Hepatocyte (in vitro differentiated cells): ENCODE measurements at regions not wholly inside any gene's neighbourhood (a gene's known extent, or its start where the extent isn't known, plus 50 kb on each side); places are given as distances from the start of the nearest gene placed in this dataset.
A peak's percentile ranks its signal among the peaks of the same experiment; 100 is the strongest.

Experiments
- DNase-seq: peaks from one replicate; pipeline ENCODE4 v3.0.0-alpha.2; 2016; ENCODE audit warnings: low spot score
- H2AFZ ChIP-seq: fragments of 200-600 bp; sonication (generic); 2 replicates; pipeline ENCODE4 v1.6.0; 2016; ENCODE audit warnings: antibody characterized with exemption, mild to moderate bottlenecking
- H3K27ac ChIP-seq: fragments of 200-600 bp; sonication (generic); 2 replicates; pipeline ENCODE4 v1.5.1; 2016; ENCODE audit warnings: mild to moderate bottlenecking
- H3K27me3 ChIP-seq: fragments of 200-600 bp; sonication (generic); 2 replicates; pipeline ENCODE4 v1.6.1; 2016
- H3K36me3 ChIP-seq: fragments of 200-600 bp; sonication (generic); replicated peaks from 2 replicates; pipeline ENCODE4 v1.5.1; 2016; ENCODE audit warnings: low read depth; ENCODE audit not compliant: insufficient read depth
- H3K4me1 ChIP-seq: fragments of 200-600 bp; sonication (generic); 2 replicates; pipeline ENCODE4 v1.5.1; 2016; ENCODE audit warnings: mild to moderate bottlenecking, moderate library complexity; ENCODE audit not compliant: insufficient read depth
- H3K4me2 ChIP-seq: fragments of 200-600 bp; sonication (generic); 2 replicates; pipeline ENCODE4 v1.6.0; 2016
- H3K4me3 ChIP-seq: fragments of 200-600 bp; sonication (generic); 2 replicates; pipeline ENCODE4 v1.5.1; 2016; ENCODE audit warnings: mild to moderate bottlenecking
- H3K79me2 ChIP-seq: fragments of 200-600 bp; sonication (generic); 2 replicates; pipeline ENCODE4 v1.6.0; 2017; ENCODE audit warnings: mild to moderate bottlenecking
- H3K9me2 ChIP-seq: fragments of 200-600 bp; sonication (generic); replicated peaks from 2 replicates; pipeline ENCODE4 v1.6.0; 2017; ENCODE audit warnings: mild to moderate bottlenecking; ENCODE audit not compliant: insufficient read depth
- H3K9me3 ChIP-seq: fragments of 200-600 bp; sonication (generic); 2 replicates; pipeline ENCODE4 v1.5.1; 2016; ENCODE audit warnings: low read depth, mild to moderate bottlenecking
- H4K20me1 ChIP-seq: fragments of 200-600 bp; sonication (generic); 2 replicates; pipeline ENCODE4 v1.6.0; 2016; ENCODE audit warnings: mild to moderate bottlenecking; ENCODE audit not compliant: insufficient read depth, poor library complexity, severe bottlenecking
- EZH2 ChIP-seq: fragments of 200-600 bp; sonication (generic); IDR thresholded peaks from 2 replicates; pipeline ENCODE4 v1.6.1; 2016; ENCODE audit warnings: antibody characterized with exemption, mild to moderate bottlenecking, borderline replicate concordance
- EZH2phosphoT487 ChIP-seq: fragments of 200-600 bp; sonication (generic); IDR thresholded peaks from one replicate; pipeline ENCODE4 v1.6.1; 2018; ENCODE audit warnings: antibody characterized with exemption, mild to moderate bottlenecking, low read depth, moderate library complexity; ENCODE audit not compliant: unreplicated experiment, severe bottlenecking
- WGBS: methylation state at CpG from one replicate; pipeline ENCODE4 v1.1.6; 2016; ENCODE audit warnings: low lambda C conversion rate; ENCODE audit errors: missing lambda C conversion rate; 5-methylcytosine and 5-hydroxymethylcytosine counted together
- TF ChIP-seq, protein P1 (sequence below): fragments of 200-600 bp; sonication (generic); IDR thresholded peaks from 2 replicates; pipeline ENCODE4 v1.5.1; 2016; ENCODE audit warnings: antibody characterized with exemption, mild to moderate bottlenecking; ENCODE audit not compliant: poor library complexity

DNA sequence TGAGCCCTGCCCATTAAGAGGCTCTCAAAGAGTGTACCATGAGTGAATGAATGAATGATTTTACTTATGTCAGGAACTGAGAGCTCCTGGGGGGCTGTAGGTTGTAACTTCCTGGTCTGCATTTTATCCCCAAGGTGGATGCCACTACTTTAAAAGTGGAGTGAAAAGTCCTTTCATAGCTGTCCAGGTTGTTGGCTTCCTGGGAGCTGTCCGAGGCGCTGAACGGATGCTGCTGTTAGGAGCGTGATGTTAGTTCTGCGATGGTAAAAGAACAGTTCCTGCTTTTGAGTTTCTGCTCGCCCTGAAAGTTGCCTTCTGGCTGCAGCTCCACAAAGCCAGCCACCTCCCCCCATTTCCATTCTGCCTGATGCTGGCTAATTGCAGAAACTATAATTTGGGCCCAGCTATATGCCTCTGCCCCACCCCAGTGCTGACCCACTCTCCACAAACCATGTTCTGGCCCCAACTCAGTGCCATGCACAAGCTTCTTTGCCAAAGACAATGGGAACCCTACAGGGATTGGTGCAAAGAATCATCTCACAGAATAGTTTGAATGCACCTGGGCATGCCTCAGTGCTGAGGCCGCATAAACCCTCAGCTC lies 330.9 kb upstream of the CDH4 start:
- no peak overlapping the region for H3K27ac ChIP-seq
- TF ChIP-seq, protein P1, sequence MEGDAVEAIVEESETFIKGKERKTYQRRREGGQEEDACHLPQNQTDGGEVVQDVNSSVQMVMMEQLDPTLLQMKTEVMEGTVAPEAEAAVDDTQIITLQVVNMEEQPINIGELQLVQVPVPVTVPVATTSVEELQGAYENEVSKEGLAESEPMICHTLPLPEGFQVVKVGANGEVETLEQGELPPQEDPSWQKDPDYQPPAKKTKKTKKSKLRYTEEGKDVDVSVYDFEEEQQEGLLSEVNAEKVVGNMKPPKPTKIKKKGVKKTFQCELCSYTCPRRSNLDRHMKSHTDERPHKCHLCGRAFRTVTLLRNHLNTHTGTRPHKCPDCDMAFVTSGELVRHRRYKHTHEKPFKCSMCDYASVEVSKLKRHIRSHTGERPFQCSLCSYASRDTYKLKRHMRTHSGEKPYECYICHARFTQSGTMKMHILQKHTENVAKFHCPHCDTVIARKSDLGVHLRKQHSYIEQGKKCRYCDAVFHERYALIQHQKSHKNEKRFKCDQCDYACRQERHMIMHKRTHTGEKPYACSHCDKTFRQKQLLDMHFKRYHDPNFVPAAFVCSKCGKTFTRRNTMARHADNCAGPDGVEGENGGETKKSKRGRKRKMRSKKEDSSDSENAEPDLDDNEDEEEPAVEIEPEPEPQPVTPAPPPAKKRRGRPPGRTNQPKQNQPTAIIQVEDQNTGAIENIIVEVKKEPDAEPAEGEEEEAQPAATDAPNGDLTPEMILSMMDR: no peak
- no peak for TF ChIP-seq EZH2phosphoT487
- no peak overlapping the region for H2AFZ ChIP-seq
- H4K20me1 ChIP-seq: no peaks in the 10 kb centered on the region
- no peak overlapping the region for H3K4me3 ChIP-seq
- no peaks in the 10 kb centered on the region for H3K36me3 ChIP-seq
- no peaks in the 10 kb centered on the region for H3K79me2 ChIP-seq
- DNase-seq: peak; percentile 66
- H3K9me3 ChIP-seq: no peaks in the 10 kb centered on the region
- no peaks in the 10 kb centered on the region for H3K4me1 ChIP-seq
- no peak overlapping the region for H3K4me2 ChIP-seq
- H3K27me3 ChIP-seq: no peaks in the 10 kb centered on the region
- no peaks in the 10 kb centered on the region for H3K9me2 ChIP-seq
- 32% methylated on average over 7 of the region's 7 CpGs for WGBS

DNA sequence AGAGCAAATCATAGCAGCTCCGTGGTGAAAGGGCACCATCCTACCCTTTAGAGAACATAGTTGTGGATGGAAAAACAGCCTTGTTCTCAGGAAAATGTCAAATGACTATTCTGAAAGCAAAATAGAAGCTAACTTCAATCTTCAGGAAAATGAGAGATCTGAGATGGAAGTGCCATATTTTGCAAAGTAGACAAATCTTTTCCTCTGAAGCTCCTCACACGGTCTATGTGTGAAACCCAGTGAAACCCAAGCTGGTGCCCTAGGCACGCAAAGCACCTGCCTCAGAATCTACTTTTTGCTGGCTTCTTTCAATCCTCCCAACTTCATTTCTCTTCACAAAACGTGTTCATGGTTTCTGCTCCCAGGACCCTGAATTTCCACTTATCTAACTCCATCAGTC lies 325.2 kb upstream of the CDH4 start:
- no peaks in the 10 kb centered on the region for H3K9me2 ChIP-seq
- no peaks in the 10 kb centered on the region for H4K20me1 ChIP-seq
- 71% methylated on average over 4 of the region's 4 CpGs for WGBS
- H3K27ac ChIP-seq: no peak overlapping the region
- H2AFZ ChIP-seq: no peak overlapping the region
- no peak for DNase-seq
- TF ChIP-seq, protein P1: no peak
- TF ChIP-seq EZH2phosphoT487 (no peak), EZH2 (no peak)
- no peaks in the 10 kb centered on the region for H3K36me3 ChIP-seq
- no peak overlapping the region for H3K4me3 ChIP-seq
- H3K79me2 ChIP-seq: no peaks in the 10 kb centered on the region
- no peaks in the 10 kb centered on the region for H3K4me1 ChIP-seq
- H3K27me3 ChIP-seq: no peaks in the 10 kb centered on the region
- no peaks in the 10 kb centered on the region for H3K9me3 ChIP-seq
- H3K4me2 ChIP-seq: no peak overlapping the region

DNA sequence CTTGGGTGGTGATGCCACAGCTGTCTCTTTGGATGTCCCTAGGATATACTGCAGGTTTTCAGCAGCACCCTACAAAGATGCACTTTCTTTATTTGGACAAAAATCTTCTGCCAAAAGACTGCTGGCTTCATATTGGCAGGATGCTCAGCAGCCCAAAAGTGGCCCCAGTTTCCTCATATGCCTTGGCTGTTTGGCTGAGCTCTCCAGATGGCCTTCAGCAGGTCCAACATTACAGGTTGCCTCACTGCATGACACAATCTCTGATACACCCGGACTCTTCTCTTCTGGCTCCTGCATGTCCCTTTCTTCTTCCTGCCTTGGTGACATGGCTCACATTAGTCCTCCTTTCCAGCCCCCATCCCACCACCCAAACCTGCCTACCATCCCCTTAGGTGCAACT lies 323.7 kb upstream of the CDH4 start:
- Histone ChIP-seq H3K27me3 (peaks cover 3% of the 10 kb centered on the region), H3K36me3 (no peaks in the 10 kb centered on the region), H3K4me2 (no peak overlapping the region), H3K4me1 (no peaks in the 10 kb centered on the region), H2AFZ (no peak overlapping the region), H3K4me3 (no peak overlapping the region), H3K9me3 (no peaks in the 10 kb centered on the region), H3K9me2 (no peaks in the 10 kb centered on the region), H3K79me2 (no peaks in the 10 kb centered on the region), H4K20me1 (no peaks in the 10 kb centered on the region), H3K27ac (no peak overlapping the region)
- TF ChIP-seq EZH2 (no peak), EZH2phosphoT487 (no peak)
- TF ChIP-seq, protein P1: no peak
- WGBS: 56% methylated on average over 1 of the region's 1 CpG
- DNase-seq: no peak
